ENCODE measurements at regions not wholly inside any gene's neighbourhood (a gene's known extent, or its start where the extent isn't known, plus 50 kb on each side); places are given as distances from the start of the nearest gene placed in this dataset.

GRCh38 chrX:131735127-131735526, 191.3 kb downstream of the OR13H1 start:
- DNase-seq = no peak
- H3K36me3 ChIP-seq = no peaks in the 10 kb centered on the region
- peaks cover 0 to 4% of the 10 kb centered on the region in 2 donors for H3K9me3 ChIP-seq
- intact Hi-C loops (cut with DNase I) = no loop called here
- TF ChIP-seq CTCF (IDR thresholded peaks at IDR 0.05) = no peak
- no peak overlapping the region for H3K4me3 ChIP-seq
- no peaks in the 10 kb centered on the region for H3K27me3 ChIP-seq
- no peak overlapping the region for H3K27ac ChIP-seq
- H3K4me1 ChIP-seq = no peaks in the 10 kb centered on the region
- ATAC-seq = peak; percentile 30

GRCh38 chrX:131739823-131740222, 195.9 kb downstream of the OR13H1 start:
- Histone ChIP-seq H3K36me3 (no peaks in the 10 kb centered on the region), H3K4me3 (no peak overlapping the region), H3K4me1 (no peaks in the 10 kb centered on the region), H3K9me3 (peaks cover 0 to 12% of the 10 kb centered on the region in 2 donors), H3K27ac (no peak overlapping the region), H3K27me3 (no peaks in the 10 kb centered on the region)
- no peak for TF ChIP-seq CTCF (IDR thresholded peaks at IDR 0.05)
- intact Hi-C loops (cut with DNase I) = no loop called here
- no peak for ATAC-seq
- DNase-seq = no peak

- Histone ChIP-seq H3K4me3 (peak overlapping the region in 1 of 2 donors; percentile 31), H3K27ac (peak overlapping the region in 1 of 2 donors; percentile 69), H3K4me1 (no peaks in the 10 kb centered on the region), H3K9me3 (peaks cover 0 to 12% of the 10 kb centered on the region in 2 donors), H3K36me3 (no peaks in the 10 kb centered on the region), H3K27me3 (no peaks in the 10 kb centered on the region)
- ATAC-seq = peak; percentile 91
- peak in 2 of 4 donors; percentile 82 to 87 for DNase-seq
- TF ChIP-seq CTCF (IDR thresholded peaks at IDR 0.05) = no peak
- intact Hi-C loops (cut with DNase I) = no loop called here
Measured at GRCh38 chrX:131741103-131741581, 197.3 kb downstream of the OR13H1 start.

- DNase-seq (no peak), ATAC-seq (no peak)
- no peak for TF ChIP-seq CTCF (IDR thresholded peaks at IDR 0.05)
- H3K36me3 ChIP-seq = no peaks in the 10 kb centered on the region
- no peaks in the 10 kb centered on the region for H3K4me1 ChIP-seq
- peaks cover 0 to 1% of the 10 kb centered on the region in 2 donors for H3K9me3 ChIP-seq
- H3K27ac ChIP-seq = no peak overlapping the region
- peak overlapping the region in 1 of 2 donors; percentile 26 for H3K4me3 ChIP-seq
- intact Hi-C loops (cut with DNase I) = no loop called here
- H3K27me3 ChIP-seq = no peaks in the 10 kb centered on the region
Measured at GRCh38 chrX:131745942-131746489, 202.1 kb downstream of the OR13H1 start.

- Histone ChIP-seq H3K4me3 (peak overlapping the region in 1 of 2 donors; percentile 26), H3K27me3 (no peaks in the 10 kb centered on the region), H3K36me3 (no peaks in the 10 kb centered on the region), H3K4me1 (no peaks in the 10 kb centered on the region), H3K9me3 (peaks cover 0 to 1% of the 10 kb centered on the region in 2 donors), H3K27ac (peak overlapping the region in 1 of 2 donors; percentile 82)
- intact Hi-C loops (cut with DNase I) = no loop called here
- peak in 1 of 2 donors; percentile 30 for TF ChIP-seq CTCF (IDR thresholded peaks at IDR 0.05)
- ATAC-seq = peak; percentile 84
- peak in 2 of 4 donors; percentile 77 to 91 for DNase-seq
Measured at GRCh38 chrX:131746491-131746968, 202.7 kb downstream of the OR13H1 start.
